Ovary (tissue), 3 donors: ENCODE measurements at regions not wholly inside any gene's neighbourhood (a gene's known extent, or its start where the extent isn't known, plus 50 kb on each side); places are given as distances from the start of the nearest gene placed in this dataset.

Experiments used
- EP300 ChIP-seq: sonication (generic); formaldehyde crosslinking; IDR thresholded peaks from one replicate; pipeline ENCODE4 v1.6.1; 2017; ENCODE audit warnings: antibody characterized with exemption
- TF ChIP-seq, protein P1 (sequence below), 3 donors: fragments of 450-650 bp in 2 of 3; fragments of 200-600 bp in 1 of 3; IDR thresholded peaks; one replicate each; pipeline versions ENCODE4 v1.5.1 to v1.8.0; 2016 to 2022; ENCODE audit warnings: antibody characterized with exemption in 3 of 3, mild to moderate bottlenecking in 1 of 3
- donor health status: DM: no; HTN: no; CAD: no.

DNA sequence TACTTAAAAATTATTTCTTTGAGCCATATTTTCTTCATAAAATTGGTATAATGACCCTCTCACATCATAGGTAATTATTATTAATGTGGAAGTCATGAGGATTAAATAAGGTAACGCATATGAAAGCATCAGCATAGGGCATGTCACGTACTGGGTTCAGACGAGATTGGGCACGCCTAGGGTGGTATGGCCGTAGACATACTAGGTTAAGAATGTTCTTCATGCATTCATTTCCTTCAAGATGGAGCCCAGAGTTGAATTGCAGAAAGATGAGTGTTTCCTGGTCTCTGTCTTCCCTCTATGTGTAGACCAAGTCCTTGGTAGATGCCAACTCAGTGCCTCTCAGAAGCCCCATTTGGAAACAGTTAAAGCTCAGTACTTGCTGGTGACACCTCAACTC, 174.1 kb upstream of the CLINT1 start:
- TF ChIP-seq, protein P1, sequence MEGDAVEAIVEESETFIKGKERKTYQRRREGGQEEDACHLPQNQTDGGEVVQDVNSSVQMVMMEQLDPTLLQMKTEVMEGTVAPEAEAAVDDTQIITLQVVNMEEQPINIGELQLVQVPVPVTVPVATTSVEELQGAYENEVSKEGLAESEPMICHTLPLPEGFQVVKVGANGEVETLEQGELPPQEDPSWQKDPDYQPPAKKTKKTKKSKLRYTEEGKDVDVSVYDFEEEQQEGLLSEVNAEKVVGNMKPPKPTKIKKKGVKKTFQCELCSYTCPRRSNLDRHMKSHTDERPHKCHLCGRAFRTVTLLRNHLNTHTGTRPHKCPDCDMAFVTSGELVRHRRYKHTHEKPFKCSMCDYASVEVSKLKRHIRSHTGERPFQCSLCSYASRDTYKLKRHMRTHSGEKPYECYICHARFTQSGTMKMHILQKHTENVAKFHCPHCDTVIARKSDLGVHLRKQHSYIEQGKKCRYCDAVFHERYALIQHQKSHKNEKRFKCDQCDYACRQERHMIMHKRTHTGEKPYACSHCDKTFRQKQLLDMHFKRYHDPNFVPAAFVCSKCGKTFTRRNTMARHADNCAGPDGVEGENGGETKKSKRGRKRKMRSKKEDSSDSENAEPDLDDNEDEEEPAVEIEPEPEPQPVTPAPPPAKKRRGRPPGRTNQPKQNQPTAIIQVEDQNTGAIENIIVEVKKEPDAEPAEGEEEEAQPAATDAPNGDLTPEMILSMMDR (IDR thresholded peaks at IDR 0.05), result no peak
- no peak for TF ChIP-seq EP300
